Neural crest cell (in vitro differentiated cells): ENCODE measurements at regions not wholly inside any gene's neighbourhood (a gene's known extent, or its start where the extent isn't known, plus 50 kb on each side); places are given as distances from the start of the nearest gene placed in this dataset.

Experiments used
- DNase-seq: peaks from one replicate; pipeline ENCODE4 v3.0.0; 2021; ENCODE audit warnings: low read depth, mixed read lengths, low spot score
- H3K27ac Mint-ChIP-seq: one replicate; pipeline ENCODE4 v1.8.0; 2021; ENCODE audit warnings: mild to moderate bottlenecking, mixed read lengths; ENCODE audit not compliant: unreplicated experiment
- H3K27me3 Mint-ChIP-seq: 2 replicates; pipeline ENCODE4 v1.8.0; 2021; ENCODE audit warnings: low read depth, mild to moderate bottlenecking, mixed read lengths
- H3K36me3 Mint-ChIP-seq: 2 replicates; pipeline ENCODE4 v1.8.0; 2021; ENCODE audit warnings: low read depth, mild to moderate bottlenecking, mixed read lengths
- H3K4me1 Mint-ChIP-seq: 2 replicates; pipeline ENCODE4 v1.8.0; 2021; ENCODE audit warnings: mixed read lengths
- H3K4me3 Mint-ChIP-seq: one replicate; pipeline ENCODE4 v1.8.0; 2021; ENCODE audit warnings: mild to moderate bottlenecking, mixed read lengths
- H3K9me3 Mint-ChIP-seq: 2 replicates; pipeline ENCODE4 v1.8.0; 2021; ENCODE audit warnings: mixed read lengths
- CTCF ChIP-seq: fragments of 200-600 bp; sonication (generic); conservative IDR thresholded peaks from 2 replicates; pipeline ENCODE4 v1.5.0; 2021; ENCODE audit warnings: antibody characterized with exemption, mild to moderate bottlenecking

- no peak for TF ChIP-seq CTCF
- H3K9me3 Mint-ChIP-seq: no peaks in the 10 kb centered on the region
- no peak overlapping the region for H3K4me3 Mint-ChIP-seq
- no peaks in the 10 kb centered on the region for H3K36me3 Mint-ChIP-seq
- no peak overlapping the region for H3K27ac Mint-ChIP-seq
- no peak for DNase-seq
- H3K4me1 Mint-ChIP-seq: peaks cover 6% of the 10 kb centered on the region
- peaks cover 19% of the 10 kb centered on the region for H3K27me3 Mint-ChIP-seq
These were observed 101.2 kb downstream of the MCFD2 start for GRCh38 chr2:46814160-46814961.

GRCh38 chr2:46813680-46814079, 101.9 kb downstream of the MCFD2 start:
- no peak overlapping the region for H3K4me3 Mint-ChIP-seq
- H3K4me1 Mint-ChIP-seq: peaks cover 6% of the 10 kb centered on the region
- H3K36me3 Mint-ChIP-seq: no peaks in the 10 kb centered on the region
- H3K9me3 Mint-ChIP-seq: no peaks in the 10 kb centered on the region
- TF ChIP-seq CTCF: no peak
- peaks cover 26% of the 10 kb centered on the region for H3K27me3 Mint-ChIP-seq
- DNase-seq: no peak
- no peak overlapping the region for H3K27ac Mint-ChIP-seq

- DNase-seq: no peak
- peaks cover 28% of the 10 kb centered on the region for H3K27me3 Mint-ChIP-seq
- TF ChIP-seq CTCF: no peak
- peaks cover 6% of the 10 kb centered on the region for H3K4me1 Mint-ChIP-seq
- no peak overlapping the region for H3K27ac Mint-ChIP-seq
- no peak overlapping the region for H3K4me3 Mint-ChIP-seq
- no peaks in the 10 kb centered on the region for H3K9me3 Mint-ChIP-seq
- H3K36me3 Mint-ChIP-seq: no peaks in the 10 kb centered on the region
These were observed 102.6 kb downstream of the MCFD2 start for GRCh38 chr2:46813020-46813415.
